ENCODE measurements at regions not wholly inside any gene's neighbourhood (a gene's known extent, or its start where the extent isn't known, plus 50 kb on each side); places are given as distances from the start of the nearest gene placed in this dataset.

GRCh38 chr17:59483860-59484259 lies 81.5 kb upstream of the DHX40 start:
- TF ChIP-seq CTCF (IDR thresholded peaks at IDR 0.05; ENCODE audit: insufficient read depth, low read length) (no peak), REST (IDR thresholded peaks at IDR 0.05; ENCODE audit: insufficient replicate concordance, low read depth) (no peak), POLR2AphosphoS5 (IDR thresholded peaks at IDR 0.05; ENCODE audit: low read depth) (no peak), SPI1 (IDR thresholded peaks at IDR 0.05; ENCODE audit: borderline replicate concordance, low read depth) (no peak; the same call in 1 of the 2 replicates)
